SK-N-SH (cell line): ENCODE measurements at regions not wholly inside any gene's neighbourhood (a gene's known extent, or its start where the extent isn't known, plus 50 kb on each side); places are given as distances from the start of the nearest gene placed in this dataset.

ENCODE experiments used
- CTCF ChIA-PET: fragments of 300-600, 350-600 bp; formaldehyde crosslinking; extraction: SDS; loops from one replicate; lab custom pipeline; 2021; lab: Yijun Ruan, JAX
- POLR2A ChIA-PET: fragments of 350-600 bp; sonication (Branson Sonifier 250); formaldehyde crosslinking; extraction: SDS; loops from one replicate; lab custom pipeline; 2020; ENCODE audit warnings: antibody characterized with exemption, inconsistent platforms; lab: Yijun Ruan, JAX
- DNase-seq: peaks from one replicate; pipeline ENCODE4 v3.0.0; 2012
- H2AFZ ChIP-seq: fragments of 200-600 bp; sonication (generic); 2 replicates; pipeline ENCODE4 v1.8.1; 2016; ENCODE audit warnings: antibody characterized with exemption, mild to moderate bottlenecking, low read depth
- H3F3A ChIP-seq: fragments of 200-600 bp; sonication (generic); replicated peaks from 2 replicates; pipeline ENCODE3; 2016; ENCODE audit warnings: antibody characterized with exemption, mild to moderate bottlenecking; ENCODE audit not compliant: insufficient read depth
- H3K27ac ChIP-seq, 2 experiments: fragments of 200-500 bp in 1 of 2; fragments of 200-600 bp in 1 of 2; sonication (Bioruptor generic) in 1 of 2; sonication (generic), shearing (Covaris generic) in 1 of 2; 2 replicates each; pipeline versions ENCODE4 v1.5.1 to v1.6.1; 2014 to 2016; ENCODE audit warnings: low read depth in 2 of 2, inconsistent platforms in 1 of 2, low read length in 1 of 2, mild to moderate bottlenecking in 1 of 2, mixed read lengths in 1 of 2
- H3K27me3 ChIP-seq: fragments of 200-600 bp; sonication (generic), shearing (Covaris generic); 2 replicates; pipeline ENCODE4 v1.6.1; 2016; ENCODE audit warnings: mixed run types; ENCODE audit not compliant: insufficient read depth
- H3K36me3 ChIP-seq, 2 experiments: fragments of 200-500 bp in 1 of 2; fragments of 200-600 bp in 1 of 2; sonication (Bioruptor generic) in 1 of 2; sonication (generic) in 1 of 2; replicated peaks in 1 of 2; 2 replicates each; pipeline versions ENCODE3 to v1.5.1; 2014 to 2016; ENCODE audit warnings: low read length in 1 of 2, mild to moderate bottlenecking in 1 of 2; ENCODE audit not compliant: insufficient read depth in 2 of 2, control insufficient read depth in 1 of 2
- H3K4me1 ChIP-seq, 2 experiments: fragments of 200-500 bp in 1 of 2; fragments of 200-600 bp in 1 of 2; sonication (Bioruptor generic) in 1 of 2; sonication (generic), shearing (Covaris generic) in 1 of 2; 2 replicates each; pipeline versions ENCODE4 v1.5.1 to v1.6.1; 2014 to 2016; ENCODE audit warnings: low read depth in 1 of 2, low read length in 1 of 2, mixed run types in 1 of 2; ENCODE audit not compliant: insufficient read depth in 2 of 2, control insufficient read depth in 1 of 2
- H3K4me2 ChIP-seq: fragments of 200-600 bp; sonication (generic), shearing (Covaris generic); 2 replicates; pipeline ENCODE4 v1.6.1; 2017; ENCODE audit warnings: mixed run types
- H3K4me3 ChIP-seq, 2 experiments: fragments of 200-500 bp in 1 of 2; fragments of 200-600 bp in 1 of 2; sonication (Bioruptor generic) in 1 of 2; sonication (generic), shearing (Covaris generic) in 1 of 2; 2 replicates each; pipeline versions ENCODE4 v1.5.1 to v1.8.1; 2014 to 2016; ENCODE audit warnings: low read depth in 2 of 2, inconsistent platforms in 1 of 2, low read length in 1 of 2, mild to moderate bottlenecking in 1 of 2, mixed read lengths in 1 of 2, moderate library complexity in 1 of 2
- H3K79me2 ChIP-seq: fragments of 200-600 bp; sonication (generic); 2 replicates; pipeline ENCODE4 v1.8.1; 2017; ENCODE audit warnings: mild to moderate bottlenecking; ENCODE audit not compliant: insufficient read depth
- H3K9ac ChIP-seq: fragments of 200-600 bp; sonication (generic); 2 replicates; pipeline ENCODE4 v1.6.1; 2017; ENCODE audit warnings: mixed run types
- H3K9me2 ChIP-seq: fragments of 200-600 bp; sonication (generic); 2 replicates; pipeline ENCODE4 v1.6.1; 2017; ENCODE audit warnings: mixed run types
- H3K9me3 ChIP-seq: fragments of 200-600 bp; sonication (generic); 2 replicates; pipeline ENCODE4 v1.6.1; 2017; ENCODE audit warnings: mixed run types, mild to moderate bottlenecking, moderate library complexity
- H4K20me1 ChIP-seq: fragments of 200-600 bp; sonication (generic); 2 replicates; pipeline ENCODE4 v1.6.1; 2017; ENCODE audit warnings: mild to moderate bottlenecking, mixed run types; ENCODE audit not compliant: insufficient read depth
- CTCF ChIP-seq: fragments of 200-600 bp; sonication (generic); IDR thresholded peaks from 2 replicates; pipeline ENCODE4 v1.6.1; 2017; ENCODE audit warnings: antibody characterized with exemption, mild to moderate bottlenecking, moderate library complexity
- EP300 ChIP-seq, 2 experiments: IDR thresholded peaks; 2 replicates each; pipeline versions ENCODE4 v1.4.0 to v1.6.1; 2012; ENCODE audit warnings: borderline replicate concordance in 1 of 2, low read depth in 1 of 2, low read length in 1 of 2
- EZH2phosphoT487 ChIP-seq: fragments of 200-600 bp; sonication (generic); IDR thresholded peaks from 2 replicates; pipeline ENCODE4 v1.6.1; 2017; ENCODE audit warnings: low read depth, mixed run types, mild to moderate bottlenecking, antibody characterized with exemption, moderate library complexity, borderline replicate concordance
- FOSL2 ChIP-seq: IDR thresholded peaks from 2 replicates; pipeline ENCODE4 v1.4.0; 2012; ENCODE audit warnings: low read depth, mild to moderate bottlenecking, moderate library complexity, borderline replicate concordance
- FOXM1 ChIP-seq: IDR thresholded peaks from 2 replicates; pipeline ENCODE4 v1.4.0; 2012; ENCODE audit warnings: low read depth, mild to moderate bottlenecking
- JUND ChIP-seq: IDR thresholded peaks from 2 replicates; pipeline ENCODE4 v1.4.0; 2012
- MAX ChIP-seq: IDR thresholded peaks from 2 replicates; pipeline ENCODE4 v1.4.0; 2012; ENCODE audit warnings: low read depth
- MEF2A ChIP-seq: IDR thresholded peaks from 2 replicates; pipeline ENCODE4 v1.4.0; 2012; ENCODE audit warnings: low read depth, borderline replicate concordance
- MXI1 ChIP-seq: IDR thresholded peaks from 2 replicates; pipeline ENCODE4 v1.6.1; 2012; ENCODE audit warnings: mild to moderate bottlenecking, low read depth, low read length, improper control_type of control experiment
- NFIC ChIP-seq: IDR thresholded peaks from 2 replicates; pipeline ENCODE4 v1.4.0; 2012; ENCODE audit warnings: borderline replicate concordance
- PBX3 ChIP-seq: IDR thresholded peaks from 2 replicates; pipeline ENCODE4; 2012
- RFX5 ChIP-seq: IDR thresholded peaks from 2 replicates; pipeline ENCODE4 v1.6.1; 2012; ENCODE audit warnings: mild to moderate bottlenecking, improper control_type of control experiment, low read length
- SMC3 ChIP-seq: IDR thresholded peaks from 2 replicates; pipeline ENCODE4 v1.6.1; 2012; ENCODE audit warnings: low read depth, low read length, improper control_type of control experiment
- TAF1 ChIP-seq: IDR thresholded peaks from 2 replicates; pipeline ENCODE4 v1.6.1; 2012; ENCODE audit warnings: low read depth, mild to moderate bottlenecking, low read length, moderate library complexity, borderline replicate concordance
- USF1 ChIP-seq: IDR thresholded peaks from 2 replicates; pipeline ENCODE4 v1.4.0; 2012; ENCODE audit warnings: low read depth, borderline replicate concordance
- USF2 ChIP-seq: fragments of 150-350 bp; IDR thresholded peaks from 2 replicates; pipeline ENCODE4 v1.6.1; 2017; ENCODE audit warnings: antibody characterized with exemption, low read length, low read depth, borderline replicate concordance
- ZBTB33 ChIP-seq: IDR thresholded peaks from 2 replicates; pipeline ENCODE4 v1.4.0; 2012; ENCODE audit warnings: low read depth, borderline replicate concordance
- WGBS: methylation state at CpG from one replicate; pipeline ENCODE4 v1.1.6; 2017; ENCODE audit warnings: low lambda C conversion rate; 5-methylcytosine and 5-hydroxymethylcytosine counted together

GRCh38 chr22:42194953-42195352 is 64.3 kb upstream of the CYP2D6 start:
- POLR2A ChIA-PET: no interaction called here

GRCh38 chr22:42194104-42194851 is 63.7 kb upstream of the CYP2D6 start:
- Histone ChIP-seq H3K9ac (no peak overlapping the region), H3K4me2 (no peak overlapping the region), H3K27me3 (no peaks in the 10 kb centered on the region), H3K9me3 (no peaks in the 10 kb centered on the region), H3K27ac (no peak overlapping the region), H3K4me1 (no peaks in the 10 kb centered on the region; a peak in 1 of 4 replicates), H3F3A (no peaks in the 10 kb centered on the region), H3K36me3 (no peaks in the 10 kb centered on the region), H3K9me2 (no peaks in the 10 kb centered on the region), H2AFZ (no peak overlapping the region), H3K4me3 (no peak overlapping the region), H4K20me1 (peaks cover 41% of the 10 kb centered on the region; the same call in 1 of the 2 replicates), H3K79me2 (peaks cover 24% of the 10 kb centered on the region; the same call in 1 of the 2 replicates)
- POLR2A ChIA-PET: no interaction called here
- DNase-seq: no peak
- CTCF ChIA-PET: interaction anchor here (1.5 kb wide), 1 partner anchor 23 kb away, joined by 4 read pairs; no protein-coding TSS in a partner anchor
- WGBS: 100% methylated on average over 4 of the region's 10 CpGs
- TF ChIP-seq ZBTB33 (no peak), PBX3 (no peak), MXI1 (no peak), EZH2phosphoT487 (no peak), MEF2A (no peak), MAX (no peak), TAF1 (no peak), NFIC (no peak), SMC3 (no peak)

More at GRCh38 chr22:42194953-42195352, 64.3 kb upstream of the CYP2D6 start:
- H3K27me3 ChIP-seq: no peaks in the 10 kb centered on the region
- no peaks in the 10 kb centered on the region; a peak in 1 of 4 replicates for H3K4me1 ChIP-seq
- no peak overlapping the region for H3K27ac ChIP-seq
- TF ChIP-seq FOXM1 (no peak), USF2 (no peak), USF1 (no peak), CTCF (no peak), EP300 (IDR thresholded peaks at IDR 0.05; ENCODE audit: borderline replicate concordance in 1 of 2, low read depth in 1 of 2, low read length in 1 of 2) (no peak), FOSL2 (no peak), JUND (no peak), RFX5 (no peak)
- H3K4me2 ChIP-seq: no peak overlapping the region
- no peaks in the 10 kb centered on the region for H3K9me2 ChIP-seq
- H4K20me1 ChIP-seq: peaks cover 37% of the 10 kb centered on the region; the same call in 1 of the 2 replicates
- H3K36me3 ChIP-seq: no peaks in the 10 kb centered on the region
- H2AFZ ChIP-seq: no peak overlapping the region
- H3K4me3 ChIP-seq: no peak overlapping the region
- peaks cover 24% of the 10 kb centered on the region; the same call in 1 of the 2 replicates for H3K79me2 ChIP-seq
- no peaks in the 10 kb centered on the region for H3F3A ChIP-seq
- CTCF ChIA-PET: no interaction called here
- H3K9ac ChIP-seq: no peak overlapping the region
- no peak for DNase-seq
- H3K9me3 ChIP-seq: no peaks in the 10 kb centered on the region
